Fibroblast of mammary gland (primary cell): ENCODE measurements at regions not wholly inside any gene's neighbourhood (a gene's known extent, or its start where the extent isn't known, plus 50 kb on each side); places are given as distances from the start of the nearest gene placed in this dataset.

Experiments used
- DNase-seq: peaks from one replicate; pipeline ENCODE4 v3.0.0-alpha.2; 2010; ENCODE audit warnings: low read depth
- H3K4me3 ChIP-seq: 2 replicates; pipeline ENCODE4 v1.5.1; 2011; ENCODE audit warnings: low read depth, mild to moderate bottlenecking, low read length, moderate library complexity; ENCODE audit not compliant: control insufficient read depth
- TF ChIP-seq, protein P1 (sequence below): conservative IDR thresholded peaks from 2 replicates; pipeline ENCODE4 v1.5.1; 2011; ENCODE audit warnings: low read depth, low read length, inconsistent platforms; ENCODE audit not compliant: control insufficient read depth, insufficient read depth

- TF ChIP-seq, protein P1, sequence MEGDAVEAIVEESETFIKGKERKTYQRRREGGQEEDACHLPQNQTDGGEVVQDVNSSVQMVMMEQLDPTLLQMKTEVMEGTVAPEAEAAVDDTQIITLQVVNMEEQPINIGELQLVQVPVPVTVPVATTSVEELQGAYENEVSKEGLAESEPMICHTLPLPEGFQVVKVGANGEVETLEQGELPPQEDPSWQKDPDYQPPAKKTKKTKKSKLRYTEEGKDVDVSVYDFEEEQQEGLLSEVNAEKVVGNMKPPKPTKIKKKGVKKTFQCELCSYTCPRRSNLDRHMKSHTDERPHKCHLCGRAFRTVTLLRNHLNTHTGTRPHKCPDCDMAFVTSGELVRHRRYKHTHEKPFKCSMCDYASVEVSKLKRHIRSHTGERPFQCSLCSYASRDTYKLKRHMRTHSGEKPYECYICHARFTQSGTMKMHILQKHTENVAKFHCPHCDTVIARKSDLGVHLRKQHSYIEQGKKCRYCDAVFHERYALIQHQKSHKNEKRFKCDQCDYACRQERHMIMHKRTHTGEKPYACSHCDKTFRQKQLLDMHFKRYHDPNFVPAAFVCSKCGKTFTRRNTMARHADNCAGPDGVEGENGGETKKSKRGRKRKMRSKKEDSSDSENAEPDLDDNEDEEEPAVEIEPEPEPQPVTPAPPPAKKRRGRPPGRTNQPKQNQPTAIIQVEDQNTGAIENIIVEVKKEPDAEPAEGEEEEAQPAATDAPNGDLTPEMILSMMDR, result no peak
- H3K4me3 ChIP-seq, result no peak overlapping the region
- DNase-seq, result no peak
Measured at GRCh38 chr2:12096788-12097449, 350.5 kb downstream of the LPIN1 start.

- no peak for DNase-seq
- no peak overlapping the region for H3K4me3 ChIP-seq
- TF ChIP-seq, protein P1, result no peak
Measured at GRCh38 chr2:12097859-12098258, 351.4 kb downstream of the LPIN1 start.

DNA sequence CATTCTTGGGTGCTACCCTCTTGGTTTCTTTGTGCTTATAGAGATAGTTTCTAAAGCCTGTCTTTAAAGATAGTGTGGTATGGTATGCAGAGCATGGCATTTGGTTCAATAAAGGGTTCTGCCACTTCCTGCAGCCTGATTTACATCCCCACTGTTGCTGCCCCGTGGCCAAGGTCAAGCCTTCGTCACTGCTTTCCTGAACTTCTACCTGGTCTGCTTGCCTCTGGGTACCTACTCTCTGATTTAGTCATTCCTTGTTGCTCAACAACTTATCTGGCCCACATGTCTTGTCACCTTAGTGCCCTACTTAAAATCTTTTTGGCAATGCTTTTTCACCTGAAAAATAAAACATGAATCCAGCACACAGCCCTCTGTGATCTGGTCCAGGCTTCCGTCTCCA, 352.9 kb downstream of the LPIN1 start:
- no peak overlapping the region for H3K4me3 ChIP-seq
- DNase-seq, result no peak
- TF ChIP-seq, protein P1, result no peak

GRCh38 chr2:12102679-12103078, 356.2 kb downstream of the LPIN1 start:
- no peak overlapping the region for H3K4me3 ChIP-seq
- TF ChIP-seq, protein P1, result no peak
- no peak for DNase-seq

DNA sequence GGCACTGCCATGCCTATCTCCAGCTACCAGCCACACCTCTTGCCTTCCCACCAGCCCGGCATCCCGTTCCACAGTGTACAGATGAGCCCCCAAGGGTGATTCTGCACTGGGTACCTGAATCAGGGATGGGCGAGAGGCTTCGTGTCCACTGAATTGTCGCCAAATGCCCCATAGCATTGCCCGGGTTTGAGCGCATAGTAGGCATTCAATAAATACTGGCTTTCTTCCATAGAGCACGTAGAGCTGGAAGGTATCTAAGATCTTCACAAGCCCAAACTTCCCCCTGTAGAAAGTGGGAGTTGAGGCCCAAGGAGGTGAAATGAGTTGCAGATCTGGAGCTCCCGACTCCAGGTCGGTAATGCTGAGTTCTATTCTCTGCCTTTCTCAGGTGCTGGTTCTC, 358.7 kb downstream of the LPIN1 start:
- TF ChIP-seq, protein P1, result no peak
- H3K4me3 ChIP-seq, result no peak overlapping the region
- DNase-seq, result no peak

GRCh38 chr2:12106440-12107080, 360.1 kb downstream of the LPIN1 start:
- DNase-seq, result peak; percentile 99
- TF ChIP-seq, protein P1, result no peak
- H3K4me3 ChIP-seq, result no peak overlapping the region
